T-helper 17 cell (primary cell): ENCODE measurements at regions not wholly inside any gene's neighbourhood (a gene's known extent, or its start where the extent isn't known, plus 50 kb on each side); places are given as distances from the start of the nearest gene placed in this dataset.

ENCODE experiments used
- ATAC-seq: fragments of 150-1000 bp; cut with Tn5 transposase; 2 replicates; pipeline ENCODE4 v1.10.0; 2021; ENCODE audit warnings: mild to moderate bottlenecking, moderate library complexity
- DNase-seq, 3 donors: peaks; one replicate each; pipeline versions ENCODE4 v3.0.0 to v3.0.0-alpha.2; 2020 to 2021
- H3K9me3 ChIP-seq: one replicate; pipeline ENCODE4 v1.7.0; 2013; ENCODE audit warnings: low read length, mild to moderate bottlenecking; ENCODE audit not compliant: control insufficient read depth, poor library complexity, severe bottlenecking
- H3K27ac Mint-ChIP-seq: one replicate; pipeline ENCODE4 v1.8.0; 2022; ENCODE audit warnings: mild to moderate bottlenecking, moderate library complexity, mixed read lengths
- H3K27me3 Mint-ChIP-seq: one replicate; pipeline ENCODE4 v1.8.0; 2022; ENCODE audit warnings: mixed read lengths
- H3K36me3 Mint-ChIP-seq: one replicate; pipeline ENCODE4 v1.8.0; 2022; ENCODE audit warnings: low read depth, mixed read lengths
- H3K4me1 Mint-ChIP-seq: one replicate; pipeline ENCODE4 v1.8.0; 2022; ENCODE audit warnings: mild to moderate bottlenecking, mixed read lengths
- H3K4me3 Mint-ChIP-seq: one replicate; pipeline ENCODE4 v1.8.0; 2022; ENCODE audit warnings: mild to moderate bottlenecking, moderate library complexity, mixed read lengths

GRCh38 chr4:170627418-170627817 is 537.7 kb upstream of the AADAT start:
- H3K4me1 Mint-ChIP-seq: no peaks in the 10 kb centered on the region
- H3K36me3 Mint-ChIP-seq: no peaks in the 10 kb centered on the region
- H3K27me3 Mint-ChIP-seq: no peaks in the 10 kb centered on the region
- H3K4me3 Mint-ChIP-seq: no peak overlapping the region
- DNase-seq: no peak
- no peaks in the 10 kb centered on the region for H3K9me3 ChIP-seq
- no peak overlapping the region for H3K27ac Mint-ChIP-seq
- ATAC-seq: no peak

- H3K4me3 Mint-ChIP-seq: no peak overlapping the region
- no peaks in the 10 kb centered on the region for H3K36me3 Mint-ChIP-seq
- H3K4me1 Mint-ChIP-seq: no peaks in the 10 kb centered on the region
- ATAC-seq: no peak
- DNase-seq: no peak
- H3K27me3 Mint-ChIP-seq: no peaks in the 10 kb centered on the region
- H3K9me3 ChIP-seq: no peaks in the 10 kb centered on the region
- H3K27ac Mint-ChIP-seq: no peak overlapping the region
Measured at GRCh38 chr4:170623899-170624298, 534.1 kb upstream of the AADAT start.

- no peaks in the 10 kb centered on the region for H3K4me1 Mint-ChIP-seq
- H3K9me3 ChIP-seq: peaks cover 5% of the 10 kb centered on the region
- H3K27ac Mint-ChIP-seq: no peak overlapping the region
- DNase-seq: no peak
- H3K27me3 Mint-ChIP-seq: no peaks in the 10 kb centered on the region
- no peaks in the 10 kb centered on the region for H3K36me3 Mint-ChIP-seq
- ATAC-seq: no peak
- H3K4me3 Mint-ChIP-seq: no peak overlapping the region
Measured at GRCh38 chr4:170610434-170610833, 520.7 kb upstream of the AADAT start.

GRCh38 chr4:170599894-170600293 is 510.1 kb upstream of the AADAT start:
- Mint-ChIP-seq H3K27me3 (no peaks in the 10 kb centered on the region), H3K36me3 (no peaks in the 10 kb centered on the region), H3K4me3 (no peak overlapping the region), H3K4me1 (no peaks in the 10 kb centered on the region), H3K27ac (no peak overlapping the region)
- ATAC-seq: no peak
- DNase-seq: no peak
- H3K9me3 ChIP-seq: no peaks in the 10 kb centered on the region

GRCh38 chr4:170591076-170591475 is 501.3 kb upstream of the AADAT start:
- H3K4me3 Mint-ChIP-seq: no peak overlapping the region
- H3K4me1 Mint-ChIP-seq: no peaks in the 10 kb centered on the region
- H3K9me3 ChIP-seq: no peaks in the 10 kb centered on the region
- DNase-seq (no peak), ATAC-seq (no peak)
- H3K36me3 Mint-ChIP-seq: no peaks in the 10 kb centered on the region
- no peaks in the 10 kb centered on the region for H3K27me3 Mint-ChIP-seq
- H3K27ac Mint-ChIP-seq: no peak overlapping the region

- DNase-seq (no peak), ATAC-seq (no peak)
- Mint-ChIP-seq H3K4me1 (no peaks in the 10 kb centered on the region), H3K4me3 (no peak overlapping the region), H3K27me3 (no peaks in the 10 kb centered on the region), H3K27ac (no peak overlapping the region), H3K36me3 (no peaks in the 10 kb centered on the region)
- no peaks in the 10 kb centered on the region for H3K9me3 ChIP-seq
Measured at GRCh38 chr4:170589597-170590191, 499.9 kb upstream of the AADAT start.

- H3K36me3 Mint-ChIP-seq: no peaks in the 10 kb centered on the region
- H3K4me3 Mint-ChIP-seq: no peak overlapping the region
- H3K27ac Mint-ChIP-seq: no peak overlapping the region
Measured at GRCh38 chr4:170581969-170582368, 492.2 kb upstream of the AADAT start.

GRCh38 chr4:170581322-170581721 is 491.6 kb upstream of the AADAT start:
- Mint-ChIP-seq H3K4me3 (no peak overlapping the region), H3K4me1 (no peaks in the 10 kb centered on the region), H3K36me3 (no peaks in the 10 kb centered on the region), H3K27ac (no peak overlapping the region), H3K27me3 (no peaks in the 10 kb centered on the region)
- DNase-seq: no peak
- no peaks in the 10 kb centered on the region for H3K9me3 ChIP-seq
- ATAC-seq: no peak

More at GRCh38 chr4:170581969-170582368, 492.2 kb upstream of the AADAT start:
- no peak for DNase-seq
- no peaks in the 10 kb centered on the region for H3K9me3 ChIP-seq
- Mint-ChIP-seq H3K4me1 (no peaks in the 10 kb centered on the region), H3K27me3 (no peaks in the 10 kb centered on the region)
- no peak for ATAC-seq

GRCh38 chr4:170580651-170581050 is 490.9 kb upstream of the AADAT start:
- Mint-ChIP-seq H3K4me1 (no peaks in the 10 kb centered on the region), H3K27me3 (no peaks in the 10 kb centered on the region), H3K36me3 (no peaks in the 10 kb centered on the region), H3K4me3 (no peak overlapping the region), H3K27ac (no peak overlapping the region)
- no peaks in the 10 kb centered on the region for H3K9me3 ChIP-seq
- ATAC-seq: no peak
- DNase-seq: no peak

GRCh38 chr4:170538821-170539473 is 449.2 kb upstream of the AADAT start:
- DNase-seq (no peak), ATAC-seq (no peak)
- Mint-ChIP-seq H3K4me3 (no peak overlapping the region), H3K27ac (no peak overlapping the region), H3K4me1 (no peaks in the 10 kb centered on the region), H3K36me3 (no peaks in the 10 kb centered on the region), H3K27me3 (no peaks in the 10 kb centered on the region)
- no peaks in the 10 kb centered on the region for H3K9me3 ChIP-seq

- no peak for DNase-seq
- H3K4me3 Mint-ChIP-seq: no peak overlapping the region
- H3K4me1 Mint-ChIP-seq: no peaks in the 10 kb centered on the region
- no peak for ATAC-seq
- no peaks in the 10 kb centered on the region for H3K9me3 ChIP-seq
- no peaks in the 10 kb centered on the region for H3K36me3 Mint-ChIP-seq
- no peak overlapping the region for H3K27ac Mint-ChIP-seq
- no peaks in the 10 kb centered on the region for H3K27me3 Mint-ChIP-seq
Measured at GRCh38 chr4:170529748-170530722, 440.3 kb upstream of the AADAT start.

- Mint-ChIP-seq H3K27me3 (no peaks in the 10 kb centered on the region), H3K27ac (no peak overlapping the region), H3K4me3 (no peak overlapping the region), H3K36me3 (no peaks in the 10 kb centered on the region), H3K4me1 (no peaks in the 10 kb centered on the region)
- no peak for ATAC-seq
- no peak for DNase-seq
- H3K9me3 ChIP-seq: no peaks in the 10 kb centered on the region
Measured at GRCh38 chr4:170526471-170526870, 436.7 kb upstream of the AADAT start.

GRCh38 chr4:170522427-170522970 is 432.7 kb upstream of the AADAT start:
- DNase-seq (no peak), ATAC-seq (no peak)
- no peaks in the 10 kb centered on the region for H3K9me3 ChIP-seq
- no peak overlapping the region for H3K4me3 Mint-ChIP-seq
- no peaks in the 10 kb centered on the region for H3K27me3 Mint-ChIP-seq
- no peaks in the 10 kb centered on the region for H3K4me1 Mint-ChIP-seq
- H3K36me3 Mint-ChIP-seq: no peaks in the 10 kb centered on the region
- H3K27ac Mint-ChIP-seq: no peak overlapping the region
